ACC112 (cell line): ENCODE measurements at regions not wholly inside any gene's neighbourhood (a gene's known extent, or its start where the extent isn't known, plus 50 kb on each side); places are given as distances from the start of the nearest gene placed in this dataset.
"Not testable (repeated sequence)": the region's sequence is repeated elsewhere in the genome, so short reads cannot be mapped to it uniquely, and the experiment has no call there.

ENCODE experiments used
- H2AFZ ChIP-seq: fragments of 200-600 bp; sonication (generic); one replicate; pipeline ENCODE4 v1.6.0; 2017; ENCODE audit warnings: antibody characterized with exemption, low read length; ENCODE audit not compliant: unreplicated experiment
- H3K27ac ChIP-seq: fragments of 200-600 bp; sonication (generic); 2 replicates; pipeline ENCODE4 v1.5.1; 2014; ENCODE audit warnings: low read depth, mild to moderate bottlenecking, antibody characterized with exemption, low read length, moderate library complexity
- H3K27me3 ChIP-seq: fragments of 200-600 bp; sonication (generic); 2 replicates; pipeline ENCODE4 v1.6.1; 2014; ENCODE audit warnings: mild to moderate bottlenecking, antibody characterized with exemption, low read length, moderate library complexity, mixed read lengths; ENCODE audit not compliant: insufficient read depth
- H3K36me3 ChIP-seq: fragments of 200-600 bp; sonication (generic); 2 replicates; pipeline ENCODE4 v1.6.1; 2016; ENCODE audit warnings: mild to moderate bottlenecking, antibody characterized with exemption, low read length, moderate library complexity, mixed read lengths; ENCODE audit not compliant: insufficient read depth
- H3K4me1 ChIP-seq: fragments of 200-600 bp; sonication (generic); one replicate; pipeline ENCODE4 v1.6.1; 2016; ENCODE audit warnings: low read length, mixed read lengths; ENCODE audit not compliant: insufficient read depth, unreplicated experiment, control insufficient read depth
- H3K4me3 ChIP-seq: fragments of 200-600 bp; sonication (generic); 2 replicates; pipeline ENCODE4 v1.5.1; 2014; ENCODE audit warnings: mild to moderate bottlenecking, low read depth, low read length
- H3K79me2 ChIP-seq: fragments of 200-600 bp; sonication (generic); one replicate; pipeline ENCODE4 v1.6.0; 2016; ENCODE audit warnings: low read length; ENCODE audit not compliant: control insufficient read depth, unreplicated experiment, insufficient read depth

DNA sequence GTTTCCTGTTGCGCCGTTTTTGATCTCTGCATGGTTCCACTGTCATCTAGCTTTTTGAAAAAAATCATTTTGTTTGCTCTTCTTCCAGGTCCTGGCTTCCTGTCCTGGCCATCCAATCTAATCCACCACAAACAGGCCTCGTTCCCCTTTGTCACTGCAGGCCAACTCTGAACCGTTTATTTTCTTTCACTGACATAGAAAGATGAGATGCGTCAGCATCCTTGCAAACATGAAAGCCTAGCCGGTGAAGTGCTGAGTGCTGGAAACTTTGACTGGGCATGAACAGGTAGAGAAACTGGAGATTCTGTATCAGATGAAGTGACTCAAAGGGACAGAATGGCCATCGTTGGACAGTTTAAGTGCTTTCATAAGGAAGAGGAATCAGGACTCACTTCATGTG is 1247.8 kb downstream of the TYW1 start:
- Histone ChIP-seq H2AFZ (no peak overlapping the region), H3K4me1 (no peaks in the 10 kb centered on the region), H3K4me3 (no peak overlapping the region), H3K36me3 (no peaks in the 10 kb centered on the region), H3K27ac (no peak overlapping the region), H3K79me2 (no peaks in the 10 kb centered on the region), H3K27me3 (no peaks in the 10 kb centered on the region)

DNA sequence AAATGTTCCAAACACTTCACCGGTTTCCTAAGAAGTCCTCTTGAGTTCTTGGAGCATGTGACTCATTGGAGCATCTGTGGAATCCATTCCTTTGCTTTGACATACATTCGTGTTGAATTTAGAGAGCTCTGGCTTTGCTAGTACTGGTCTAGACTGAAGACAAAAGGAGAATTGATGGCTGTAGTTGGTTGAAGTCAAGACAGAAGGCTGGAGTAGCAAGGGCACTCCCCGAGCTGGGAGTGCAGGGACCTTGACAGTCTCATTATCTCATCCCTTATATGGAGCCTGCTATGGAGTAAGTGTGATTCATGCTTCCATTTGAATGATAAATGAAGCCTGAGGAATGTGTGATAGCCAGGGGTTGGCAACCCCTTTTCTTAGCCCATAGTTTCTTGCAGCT is 1249.1 kb downstream of the TYW1 start:
- no peaks in the 10 kb centered on the region for H3K79me2 ChIP-seq
- no peaks in the 10 kb centered on the region for H3K36me3 ChIP-seq
- H3K4me1 ChIP-seq = no peaks in the 10 kb centered on the region
- no peak overlapping the region for H2AFZ ChIP-seq
- no peak overlapping the region for H3K27ac ChIP-seq
- H3K4me3 ChIP-seq = no peak overlapping the region
- no peaks in the 10 kb centered on the region for H3K27me3 ChIP-seq

DNA sequence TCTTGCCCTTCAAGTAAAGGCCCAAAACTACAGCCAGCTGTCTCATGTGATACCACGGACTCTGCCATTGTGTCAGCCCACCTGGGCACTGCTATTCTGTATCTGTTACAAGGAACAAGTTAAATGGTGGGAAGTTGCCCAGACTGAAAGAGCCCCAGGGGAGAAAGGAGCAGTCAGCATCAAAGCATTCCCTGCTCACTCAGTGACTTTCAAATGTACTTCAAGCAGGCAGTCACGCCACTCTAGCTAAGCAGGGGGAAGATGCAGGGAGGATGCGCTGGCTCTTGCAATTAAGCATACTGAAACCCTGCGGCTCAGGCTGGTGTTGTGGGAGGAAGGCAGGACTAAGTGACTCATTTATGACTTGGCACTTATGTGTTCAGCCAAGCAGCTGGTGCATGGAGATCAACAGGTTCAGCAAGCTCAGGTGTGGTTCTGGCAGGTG is 1249.6 kb downstream of the TYW1 start:
- no peaks in the 10 kb centered on the region for H3K79me2 ChIP-seq
- H3K27me3 ChIP-seq = no peaks in the 10 kb centered on the region
- no peaks in the 10 kb centered on the region for H3K36me3 ChIP-seq
- H2AFZ ChIP-seq = no peak overlapping the region
- H3K4me1 ChIP-seq = no peaks in the 10 kb centered on the region
- no peak overlapping the region for H3K27ac ChIP-seq
- no peak overlapping the region for H3K4me3 ChIP-seq

DNA sequence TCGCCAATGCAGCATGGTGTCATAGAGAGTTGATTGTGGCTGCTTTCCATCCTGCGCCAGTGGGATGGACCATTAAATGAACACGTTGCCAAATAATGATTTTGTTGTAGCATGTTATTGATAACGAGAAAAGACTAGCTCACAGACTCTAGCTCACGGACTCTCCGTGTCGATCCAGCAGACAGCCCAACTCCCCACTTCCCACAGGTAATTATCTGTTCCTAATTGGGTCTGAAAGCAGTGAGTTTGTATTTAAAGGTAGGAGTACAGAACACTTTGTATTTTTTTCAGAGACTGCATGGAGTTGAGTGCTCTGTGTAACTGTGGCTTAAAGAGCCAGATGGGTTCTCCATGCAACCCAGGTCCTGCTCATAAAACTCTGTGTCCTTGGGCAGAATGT is 1250.5 kb downstream of the TYW1 start:
- no peaks in the 10 kb centered on the region for H3K36me3 ChIP-seq
- no peak overlapping the region for H3K4me3 ChIP-seq
- no peaks in the 10 kb centered on the region for H3K27me3 ChIP-seq
- no peak overlapping the region for H3K27ac ChIP-seq
- H2AFZ ChIP-seq = no peak overlapping the region
- no peaks in the 10 kb centered on the region for H3K4me1 ChIP-seq
- no peaks in the 10 kb centered on the region for H3K79me2 ChIP-seq

DNA sequence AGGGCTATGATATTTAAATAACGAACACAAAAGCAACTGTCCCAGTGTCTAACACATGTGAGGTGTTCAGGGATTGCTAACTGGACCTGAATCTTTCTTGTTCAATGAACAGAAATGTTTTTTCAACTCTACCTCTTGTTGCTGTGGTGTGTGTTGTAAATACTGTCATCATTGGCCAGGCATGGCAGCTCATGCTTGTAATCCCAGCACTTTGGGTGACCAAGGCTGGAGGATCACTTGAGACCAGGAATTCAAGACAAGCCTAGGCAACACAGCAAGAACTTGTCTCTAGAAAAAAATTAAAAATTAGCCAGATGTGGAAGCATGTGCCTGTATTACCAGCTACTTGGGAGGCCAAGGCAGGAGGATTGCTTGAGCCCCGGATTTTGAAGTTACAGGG is 1250.9 kb downstream of the TYW1 start:
- Histone ChIP-seq H2AFZ (no peak overlapping the region), H3K79me2 (no peaks in the 10 kb centered on the region), H3K27me3 (no peaks in the 10 kb centered on the region), H3K27ac (no peak overlapping the region), H3K4me1 (no peaks in the 10 kb centered on the region), H3K4me3 (no peak overlapping the region), H3K36me3 (no peaks in the 10 kb centered on the region)

DNA sequence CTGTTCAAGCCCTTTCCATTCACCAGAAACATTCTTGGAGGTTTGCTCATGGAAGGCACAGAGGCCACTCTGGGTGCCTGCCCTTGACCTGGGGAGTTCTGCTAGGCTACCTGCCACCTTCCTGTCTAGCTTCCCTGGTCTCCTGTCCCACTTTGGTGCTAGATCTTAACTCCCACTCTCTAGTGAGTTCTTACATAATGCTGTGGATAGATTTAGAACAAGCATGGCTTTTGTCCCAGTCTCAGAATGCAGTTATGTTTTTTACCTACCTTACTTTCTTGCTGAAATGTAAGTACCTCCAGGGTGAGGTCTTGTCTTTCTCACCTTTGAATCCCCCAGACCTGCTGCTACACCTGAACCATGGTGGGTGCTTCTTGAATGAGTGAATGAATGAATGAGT is 1252.3 kb downstream of the TYW1 start:
- no peak overlapping the region for H3K27ac ChIP-seq
- no peaks in the 10 kb centered on the region for H3K36me3 ChIP-seq
- H2AFZ ChIP-seq = no peak overlapping the region
- H3K4me1 ChIP-seq = no peaks in the 10 kb centered on the region
- H3K27me3 ChIP-seq = no peaks in the 10 kb centered on the region
- H3K4me3 ChIP-seq = no peak overlapping the region
- H3K79me2 ChIP-seq = no peaks in the 10 kb centered on the region

DNA sequence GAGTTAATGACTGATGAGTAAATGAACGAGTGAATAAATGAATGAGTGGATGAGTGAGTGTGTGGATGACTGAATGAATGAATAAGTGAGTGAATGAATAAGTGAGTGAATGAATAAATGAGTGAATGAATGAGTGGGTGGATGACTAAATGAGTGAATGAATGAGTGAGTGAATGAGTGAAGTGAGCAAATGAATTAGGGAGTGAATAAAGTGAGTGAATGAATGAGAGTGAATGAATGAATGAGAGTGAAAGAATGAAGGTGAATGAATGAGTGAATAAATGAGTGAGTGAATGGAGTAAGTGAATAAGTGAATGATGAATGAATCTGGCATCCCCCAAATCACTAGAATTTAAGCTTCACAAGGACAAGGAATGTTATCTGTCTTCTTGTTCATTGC is 1253.0 kb downstream of the TYW1 start:
- Histone ChIP-seq H3K4me3 (no peak overlapping the region), H3K27ac (no peak overlapping the region), H3K36me3 (no peaks in the 10 kb centered on the region), H3K27me3 (no peaks in the 10 kb centered on the region), H3K79me2 (no peaks in the 10 kb centered on the region), H2AFZ (no peak overlapping the region), H3K4me1 (no peaks in the 10 kb centered on the region)

DNA sequence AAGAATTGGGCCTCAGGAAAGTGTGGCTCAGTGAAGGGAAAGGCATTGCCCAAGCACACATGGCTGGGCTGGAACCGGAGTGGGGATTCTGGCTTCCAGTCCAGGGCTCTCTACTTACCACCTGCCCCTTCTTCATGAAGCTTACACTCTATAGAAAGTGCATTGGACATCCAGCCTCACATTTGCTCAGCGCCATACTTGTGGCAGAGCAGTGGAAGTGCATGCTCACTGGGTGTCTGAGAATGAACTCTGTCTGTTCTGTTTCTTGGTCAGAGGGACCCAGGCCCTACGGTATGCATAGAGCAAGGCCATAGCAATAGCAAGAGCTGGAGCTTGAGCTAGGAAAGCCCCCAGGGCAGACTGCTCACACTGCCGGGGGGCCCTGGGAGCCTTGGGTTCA is 1253.5 kb downstream of the TYW1 start:
- H3K27me3 ChIP-seq = no peaks in the 10 kb centered on the region
- H3K27ac ChIP-seq = no peak overlapping the region
- H3K4me3 ChIP-seq = no peak overlapping the region
- H3K79me2 ChIP-seq = no peaks in the 10 kb centered on the region
- H3K4me1 ChIP-seq = no peaks in the 10 kb centered on the region
- H2AFZ ChIP-seq = no peak overlapping the region
- no peaks in the 10 kb centered on the region for H3K36me3 ChIP-seq

DNA sequence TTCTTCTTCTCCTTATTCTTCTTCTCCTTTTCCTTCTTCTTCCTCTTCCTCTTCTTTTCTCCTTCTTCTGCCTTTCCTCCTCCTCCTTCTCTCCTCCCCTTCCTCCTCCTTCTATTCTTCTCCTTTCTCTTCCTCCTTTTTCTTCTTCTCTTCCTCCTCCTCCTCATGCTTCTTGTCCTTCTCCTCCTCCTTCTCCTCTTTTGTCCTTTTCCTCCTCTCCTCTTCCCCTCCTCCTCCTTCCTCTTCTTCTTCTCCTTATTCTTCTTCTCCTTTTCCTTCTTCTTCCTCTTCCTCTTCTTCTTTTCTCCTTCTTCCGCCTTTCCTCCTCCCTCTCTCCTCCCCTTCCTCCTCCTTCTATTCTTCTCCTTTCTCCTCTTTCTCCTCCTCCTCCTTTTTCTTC is 1258.2 kb downstream of the TYW1 start:
- not testable (repeated sequence) for H3K4me3 ChIP-seq, H3K79me2 ChIP-seq, H3K36me3 ChIP-seq, H2AFZ ChIP-seq, H3K4me1 ChIP-seq, H3K27me3 ChIP-seq, H3K27ac ChIP-seq

DNA sequence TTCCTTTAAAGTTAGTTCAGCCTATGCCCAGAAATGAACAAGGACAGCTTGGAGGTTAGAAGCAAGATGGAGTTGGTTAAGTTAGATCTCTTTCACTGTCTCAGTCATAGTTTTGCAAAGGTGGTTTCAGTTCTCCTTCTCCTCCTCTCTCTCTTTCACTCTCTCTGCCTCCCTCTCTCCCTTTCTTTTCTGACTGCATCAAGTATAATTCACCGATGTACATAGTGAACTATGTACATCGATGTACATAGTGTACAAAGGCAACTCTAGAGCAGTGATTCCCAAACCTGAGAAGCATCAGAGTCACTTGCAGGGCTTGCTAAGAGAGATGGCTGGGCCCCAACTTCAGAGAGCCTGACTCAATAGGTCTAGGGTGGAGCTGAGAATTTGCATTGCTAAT is 1259.7 kb downstream of the TYW1 start:
- H2AFZ ChIP-seq = no peak overlapping the region
- no peaks in the 10 kb centered on the region for H3K4me1 ChIP-seq
- no peaks in the 10 kb centered on the region for H3K36me3 ChIP-seq
- H3K79me2 ChIP-seq = no peaks in the 10 kb centered on the region
- no peak overlapping the region for H3K27ac ChIP-seq
- H3K4me3 ChIP-seq = no peak overlapping the region
- no peaks in the 10 kb centered on the region for H3K27me3 ChIP-seq

DNA sequence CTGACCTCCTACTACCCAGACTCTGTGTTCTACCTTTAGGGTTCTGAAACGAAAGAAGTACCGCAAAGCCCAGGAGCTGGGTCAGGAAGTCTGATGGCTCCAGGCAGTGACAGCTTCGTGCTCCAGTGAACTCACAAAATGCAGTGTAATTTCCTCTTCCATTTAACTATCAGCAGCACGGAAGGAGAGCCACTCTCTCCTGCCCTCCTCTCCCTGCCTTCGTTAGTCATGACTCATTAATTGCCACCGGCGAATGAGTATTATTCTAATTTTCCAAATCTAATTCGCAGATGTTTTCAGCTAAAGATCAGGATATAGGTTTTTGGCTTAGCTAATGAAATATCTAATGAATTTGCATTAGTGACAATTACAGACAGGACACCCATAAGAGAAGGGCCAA is 1262.0 kb downstream of the TYW1 start:
- no peaks in the 10 kb centered on the region for H3K79me2 ChIP-seq
- no peak overlapping the region for H2AFZ ChIP-seq
- H3K4me3 ChIP-seq = no peak overlapping the region
- no peak overlapping the region for H3K27ac ChIP-seq
- H3K4me1 ChIP-seq = no peaks in the 10 kb centered on the region
- no peaks in the 10 kb centered on the region for H3K36me3 ChIP-seq
- no peaks in the 10 kb centered on the region for H3K27me3 ChIP-seq

DNA sequence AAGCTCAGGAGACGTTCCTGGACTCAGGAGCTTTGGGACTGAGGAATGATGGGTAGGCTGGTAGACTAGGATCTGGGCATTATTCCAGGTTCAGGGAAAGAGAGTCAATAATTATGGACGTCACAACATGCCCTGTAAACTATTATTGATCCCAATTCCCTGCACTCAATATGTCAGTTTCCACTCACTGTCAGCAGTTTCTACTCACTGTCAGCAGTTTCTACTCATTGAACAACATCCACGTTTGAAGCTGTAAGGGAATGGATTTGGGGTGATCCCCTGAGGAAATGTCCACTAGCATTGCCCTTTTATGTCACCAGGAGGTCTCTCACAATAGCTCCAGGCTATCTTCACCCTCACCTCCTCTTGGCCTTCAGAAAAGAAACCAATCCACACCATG is 1268.6 kb downstream of the TYW1 start:
- H3K4me3 ChIP-seq = no peak overlapping the region
- H3K27ac ChIP-seq = no peak overlapping the region
- H2AFZ ChIP-seq = no peak overlapping the region
- H3K36me3 ChIP-seq = no peaks in the 10 kb centered on the region
- H3K27me3 ChIP-seq = no peaks in the 10 kb centered on the region
- no peaks in the 10 kb centered on the region for H3K4me1 ChIP-seq
- no peaks in the 10 kb centered on the region for H3K79me2 ChIP-seq
